Upper lobe of left lung (tissue), 4 donors: ENCODE measurements at regions not wholly inside any gene's neighbourhood (a gene's known extent, or its start where the extent isn't known, plus 50 kb on each side); places are given as distances from the start of the nearest gene placed in this dataset.

Experiments used
- POLR2AphosphoS5 ChIP-seq, 2 donors: sonication (generic); formaldehyde crosslinking; IDR thresholded peaks; one replicate each; pipeline ENCODE4 v1.5.1; 2017; ENCODE audit warnings: antibody characterized with exemption in 2 of 2
- TF ChIP-seq, protein P1 (sequence below), 6 experiments: fragments of 450-650 bp in 4 of 6; fragments of 200-600 bp in 2 of 6; sonication (generic) in 2 of 6; IDR thresholded peaks; one replicate each; pipeline ENCODE4 v1.5.1; 2016 to 2019; ENCODE audit warnings: antibody characterized with exemption in 6 of 6

DNA sequence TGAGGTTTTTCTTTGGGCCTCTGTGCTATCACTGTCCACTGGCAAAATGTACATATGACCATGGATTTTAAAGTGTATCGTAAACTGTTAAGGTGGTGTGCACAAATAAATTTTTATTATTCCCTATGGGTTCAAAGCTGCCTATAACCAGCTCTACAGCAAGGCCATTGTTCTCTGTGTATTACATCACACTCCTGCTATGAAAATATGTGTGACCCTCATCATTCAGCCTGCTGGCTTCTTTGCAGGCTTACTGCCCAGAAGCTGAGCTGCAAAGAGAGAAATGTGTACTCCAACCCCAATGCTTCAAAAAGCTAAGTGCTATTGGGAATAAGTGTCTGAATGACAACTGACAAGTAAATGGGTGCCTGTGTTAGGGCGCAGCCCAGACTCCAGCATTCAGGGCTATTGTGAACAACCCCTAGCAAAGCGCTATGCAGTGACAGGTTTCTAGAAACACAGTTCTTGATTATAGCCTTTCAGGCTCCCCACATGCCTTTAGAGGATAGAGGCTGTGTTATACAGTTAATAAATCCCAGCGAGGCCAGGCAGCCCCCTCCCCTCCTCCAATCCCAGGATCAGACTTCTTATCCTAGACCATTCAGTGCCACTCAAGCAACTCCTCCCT is 220.4 kb upstream of the RADX start:
- TF ChIP-seq, protein P1, sequence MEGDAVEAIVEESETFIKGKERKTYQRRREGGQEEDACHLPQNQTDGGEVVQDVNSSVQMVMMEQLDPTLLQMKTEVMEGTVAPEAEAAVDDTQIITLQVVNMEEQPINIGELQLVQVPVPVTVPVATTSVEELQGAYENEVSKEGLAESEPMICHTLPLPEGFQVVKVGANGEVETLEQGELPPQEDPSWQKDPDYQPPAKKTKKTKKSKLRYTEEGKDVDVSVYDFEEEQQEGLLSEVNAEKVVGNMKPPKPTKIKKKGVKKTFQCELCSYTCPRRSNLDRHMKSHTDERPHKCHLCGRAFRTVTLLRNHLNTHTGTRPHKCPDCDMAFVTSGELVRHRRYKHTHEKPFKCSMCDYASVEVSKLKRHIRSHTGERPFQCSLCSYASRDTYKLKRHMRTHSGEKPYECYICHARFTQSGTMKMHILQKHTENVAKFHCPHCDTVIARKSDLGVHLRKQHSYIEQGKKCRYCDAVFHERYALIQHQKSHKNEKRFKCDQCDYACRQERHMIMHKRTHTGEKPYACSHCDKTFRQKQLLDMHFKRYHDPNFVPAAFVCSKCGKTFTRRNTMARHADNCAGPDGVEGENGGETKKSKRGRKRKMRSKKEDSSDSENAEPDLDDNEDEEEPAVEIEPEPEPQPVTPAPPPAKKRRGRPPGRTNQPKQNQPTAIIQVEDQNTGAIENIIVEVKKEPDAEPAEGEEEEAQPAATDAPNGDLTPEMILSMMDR (IDR thresholded peaks at IDR 0.05): no peak
- no peak for TF ChIP-seq POLR2AphosphoS5 (IDR thresholded peaks at IDR 0.05)
